MM.1S (cell line): ENCODE measurements at regions not wholly inside any gene's neighbourhood (a gene's known extent, or its start where the extent isn't known, plus 50 kb on each side); places are given as distances from the start of the nearest gene placed in this dataset.

ENCODE experiments used
- EZH2phosphoT487 ChIP-seq: fragments of 300-600 bp; sonication (generic); IDR thresholded peaks from 2 replicates; pipeline ENCODE4 v1.6.1; 2018; ENCODE audit warnings: antibody characterized with exemption, low read length
- TF ChIP-seq, protein P1 (sequence below): fragments of 300-600 bp; sonication (generic); IDR thresholded peaks from 2 replicates; pipeline ENCODE4 v1.5.1; 2016; ENCODE audit warnings: antibody characterized with exemption, low read length, mixed read lengths

DNA sequence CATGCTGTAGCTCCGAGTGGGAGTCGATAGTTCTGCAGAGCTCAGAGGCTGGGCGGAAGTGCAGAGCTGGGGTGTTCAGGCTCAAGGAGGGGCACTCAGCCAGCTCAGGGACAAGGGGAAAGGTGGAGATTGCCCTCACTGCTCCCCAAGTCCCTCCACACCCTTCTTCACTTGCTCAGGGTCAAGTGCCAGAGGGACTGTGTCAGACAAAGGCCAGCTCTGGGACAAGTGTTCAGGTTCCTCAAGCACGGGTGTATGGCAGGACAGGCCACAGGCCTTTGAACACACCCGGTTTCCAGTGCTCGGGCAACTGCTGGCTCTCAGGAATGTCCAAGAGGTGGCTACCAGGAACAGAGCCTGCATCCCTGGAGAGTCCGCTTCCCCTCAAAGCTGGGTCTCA is 293.0 kb upstream of the PODXL start:
- TF ChIP-seq, protein P1, sequence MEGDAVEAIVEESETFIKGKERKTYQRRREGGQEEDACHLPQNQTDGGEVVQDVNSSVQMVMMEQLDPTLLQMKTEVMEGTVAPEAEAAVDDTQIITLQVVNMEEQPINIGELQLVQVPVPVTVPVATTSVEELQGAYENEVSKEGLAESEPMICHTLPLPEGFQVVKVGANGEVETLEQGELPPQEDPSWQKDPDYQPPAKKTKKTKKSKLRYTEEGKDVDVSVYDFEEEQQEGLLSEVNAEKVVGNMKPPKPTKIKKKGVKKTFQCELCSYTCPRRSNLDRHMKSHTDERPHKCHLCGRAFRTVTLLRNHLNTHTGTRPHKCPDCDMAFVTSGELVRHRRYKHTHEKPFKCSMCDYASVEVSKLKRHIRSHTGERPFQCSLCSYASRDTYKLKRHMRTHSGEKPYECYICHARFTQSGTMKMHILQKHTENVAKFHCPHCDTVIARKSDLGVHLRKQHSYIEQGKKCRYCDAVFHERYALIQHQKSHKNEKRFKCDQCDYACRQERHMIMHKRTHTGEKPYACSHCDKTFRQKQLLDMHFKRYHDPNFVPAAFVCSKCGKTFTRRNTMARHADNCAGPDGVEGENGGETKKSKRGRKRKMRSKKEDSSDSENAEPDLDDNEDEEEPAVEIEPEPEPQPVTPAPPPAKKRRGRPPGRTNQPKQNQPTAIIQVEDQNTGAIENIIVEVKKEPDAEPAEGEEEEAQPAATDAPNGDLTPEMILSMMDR, result no peak
- no peak for TF ChIP-seq EZH2phosphoT487
